Hematopoietic multipotent progenitor cell treated with erythropoietin and hydrocortisone succinate and interleukin-3 and kit ligand, for 15 days (in vitro differentiated cells): ENCODE measurements at regions not wholly inside any gene's neighbourhood (a gene's known extent, or its start where the extent isn't known, plus 50 kb on each side); places are given as distances from the start of the nearest gene placed in this dataset.
"Not testable (repeated sequence)": the region's sequence is repeated elsewhere in the genome, so short reads cannot be mapped to it uniquely, and the experiment has no call there.

Experiments
- DNase-seq: peaks from one replicate; pipeline ENCODE4 v3.0.0-alpha.2; 2015; ENCODE audit warnings: low spot score

- no peak for DNase-seq
Observed at GRCh38 chr5:114952876-114953275, 216.8 kb downstream of the TRIM36 start.

- no peak for DNase-seq
Observed at GRCh38 chr5:114949756-114950155, 220.0 kb downstream of the TRIM36 start.

- DNase-seq: no peak
Observed at GRCh38 chr5:114948986-114949621, 220.6 kb downstream of the TRIM36 start.

- no peak for DNase-seq
Observed at GRCh38 chr5:114948363-114948762, 221.3 kb downstream of the TRIM36 start.

- no peak for DNase-seq
Observed at GRCh38 chr5:114940709-114941108, 229.0 kb downstream of the TRIM36 start.

- no peak for DNase-seq
Observed at GRCh38 chr5:114935490-114935889, 234.2 kb downstream of the TRIM36 start.

GRCh38 chr5:114928644-114929462, 240.9 kb downstream of the TRIM36 start:
- DNase-seq: no peak

- no peak for DNase-seq
Observed at GRCh38 chr5:114924769-114925168, 244.9 kb downstream of the TRIM36 start.

- DNase-seq: no peak
Observed at GRCh38 chr5:114912189-114912920, 257.4 kb downstream of the TRIM36 start.

- no peak for DNase-seq
Observed at GRCh38 chr5:114910727-114911126, 259.0 kb downstream of the TRIM36 start.

- DNase-seq: no peak
Observed at GRCh38 chr5:114909424-114909823, 260.3 kb downstream of the TRIM36 start.

GRCh38 chr5:114903767-114904166, 265.9 kb downstream of the TRIM36 start:
- DNase-seq: no peak

GRCh38 chr5:114898602-114899001, 271.1 kb downstream of the TRIM36 start:
- DNase-seq: no peak

GRCh38 chr5:114883675-114884074, 286.0 kb downstream of the TRIM36 start:
- no peak for DNase-seq

GRCh38 chr5:114859438-114859735, 310.3 kb downstream of the TRIM36 start:
- no peak for DNase-seq

- no peak for DNase-seq
Observed at GRCh38 chr5:114858665-114859437, 310.9 kb downstream of the TRIM36 start.

GRCh38 chr5:114857941-114858551, 311.7 kb downstream of the TRIM36 start:
- no peak for DNase-seq

GRCh38 chr5:114844711-114845110, 325.0 kb downstream of the TRIM36 start:
- DNase-seq: not testable (repeated sequence)

GRCh38 chr5:114839360-114839759, 330.3 kb downstream of the TRIM36 start:
- DNase-seq: no peak

- no peak for DNase-seq
Observed at GRCh38 chr5:114838937-114839336, 330.8 kb downstream of the TRIM36 start.

GRCh38 chr5:114830114-114830513, 339.6 kb downstream of the TRIM36 start:
- DNase-seq: no peak

- no peak for DNase-seq
Observed at GRCh38 chr5:114822863-114823262, 346.8 kb downstream of the TRIM36 start.
